ENCODE measurements at regions not wholly inside any gene's neighbourhood (a gene's known extent, or its start where the extent isn't known, plus 50 kb on each side); places are given as distances from the start of the nearest gene placed in this dataset.

DNA sequence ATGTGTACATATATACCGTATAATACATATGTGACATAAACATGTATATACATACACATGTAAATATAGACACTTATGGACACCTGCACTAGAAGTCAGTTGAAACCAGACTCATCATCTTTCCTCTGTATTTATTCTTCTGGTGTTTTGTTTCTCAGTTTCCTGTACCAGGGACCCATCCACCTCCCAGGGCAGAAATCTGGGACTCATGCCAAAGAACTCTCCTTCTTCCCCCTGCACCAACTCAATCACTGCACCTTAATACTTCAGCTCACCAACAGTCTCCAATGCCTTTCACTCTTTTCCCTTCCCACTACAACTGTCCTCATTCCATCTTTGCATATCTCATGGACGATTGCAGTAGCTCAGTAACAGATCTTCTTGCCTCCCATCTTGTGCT, 428.0 kb downstream of the FBXO15 start:
- in situ Hi-C loops (cut with MboI; ENCODE audit: low pct_ligation_motif_present in 1 of 4, low pct_unique_long_range_greater_than_20kb in 1 of 4, low sequenced_read_pairs in 3 of 4) (no loop called here), intact Hi-C loops (cut with DNase I; ENCODE audit: low total_unique reads) (loop anchor here (2.0 kb wide), 1 partner anchor 35 kb away; no protein-coding TSS in a partner anchor)
- 79 to 83% methylated on average over 1 to 2 of the region's 2 CpGs for WGBS, 2 donors (ENCODE audit: low coverage in 1 of 2)
- H3K27me3 ChIP-seq, result no peaks in the 10 kb centered on the region
- H3K4me1 ChIP-seq, result no peaks in the 10 kb centered on the region
- no peak overlapping the region for H3K4me3 ChIP-seq
- H3K27ac ChIP-seq, result no peak overlapping the region
- no peaks in the 10 kb centered on the region for H3K36me3 ChIP-seq
- TF ChIP-seq POLR2A (IDR thresholded peaks at IDR 0.05) (no peak), EP300 (IDR thresholded peaks at IDR 0.05; ENCODE audit: low read depth) (no peak), POLR2AphosphoS5 (IDR thresholded peaks at IDR 0.05) (no peak)
- TF ChIP-seq, protein P1, sequence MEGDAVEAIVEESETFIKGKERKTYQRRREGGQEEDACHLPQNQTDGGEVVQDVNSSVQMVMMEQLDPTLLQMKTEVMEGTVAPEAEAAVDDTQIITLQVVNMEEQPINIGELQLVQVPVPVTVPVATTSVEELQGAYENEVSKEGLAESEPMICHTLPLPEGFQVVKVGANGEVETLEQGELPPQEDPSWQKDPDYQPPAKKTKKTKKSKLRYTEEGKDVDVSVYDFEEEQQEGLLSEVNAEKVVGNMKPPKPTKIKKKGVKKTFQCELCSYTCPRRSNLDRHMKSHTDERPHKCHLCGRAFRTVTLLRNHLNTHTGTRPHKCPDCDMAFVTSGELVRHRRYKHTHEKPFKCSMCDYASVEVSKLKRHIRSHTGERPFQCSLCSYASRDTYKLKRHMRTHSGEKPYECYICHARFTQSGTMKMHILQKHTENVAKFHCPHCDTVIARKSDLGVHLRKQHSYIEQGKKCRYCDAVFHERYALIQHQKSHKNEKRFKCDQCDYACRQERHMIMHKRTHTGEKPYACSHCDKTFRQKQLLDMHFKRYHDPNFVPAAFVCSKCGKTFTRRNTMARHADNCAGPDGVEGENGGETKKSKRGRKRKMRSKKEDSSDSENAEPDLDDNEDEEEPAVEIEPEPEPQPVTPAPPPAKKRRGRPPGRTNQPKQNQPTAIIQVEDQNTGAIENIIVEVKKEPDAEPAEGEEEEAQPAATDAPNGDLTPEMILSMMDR (IDR thresholded peaks at IDR 0.05), result no peak
- H3K9me3 ChIP-seq, result no peaks in the 10 kb centered on the region
- no peak for DNase-seq

DNA sequence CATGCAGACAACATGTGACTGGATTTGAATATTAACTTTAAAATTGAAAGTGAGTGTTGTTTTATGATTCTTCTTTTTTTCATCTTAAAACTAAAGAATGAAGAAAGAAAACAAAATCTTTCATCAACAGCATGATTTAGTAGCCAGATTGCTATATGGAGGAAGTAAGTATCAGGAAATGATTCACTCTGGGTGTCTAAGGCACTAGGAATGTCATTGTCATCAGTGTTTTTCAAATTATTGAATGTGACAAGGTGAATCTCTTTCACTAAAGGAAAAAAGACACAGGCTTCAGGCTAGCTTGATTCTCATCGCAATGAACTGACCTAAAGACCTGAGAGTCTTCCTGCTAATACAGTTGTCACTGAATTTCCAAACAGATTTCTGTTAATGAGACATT, 430.1 kb downstream of the FBXO15 start:
- no peak for TF ChIP-seq POLR2A (IDR thresholded peaks at IDR 0.05)
- no peak for TF ChIP-seq POLR2AphosphoS5 (IDR thresholded peaks at IDR 0.05)
- no peak for TF ChIP-seq EP300 (IDR thresholded peaks at IDR 0.05; ENCODE audit: low read depth)
- TF ChIP-seq, protein P1 (IDR thresholded peaks at IDR 0.05), result no peak
- intact Hi-C loops (cut with DNase I; ENCODE audit: low total_unique reads) (loop anchor here (1.0 kb wide), 1 partner anchor 22 kb away; no protein-coding TSS in a partner anchor), in situ Hi-C loops (cut with MboI; ENCODE audit: low pct_ligation_motif_present in 1 of 4, low pct_unique_long_range_greater_than_20kb in 1 of 4, low sequenced_read_pairs in 3 of 4) (no loop called here)
- no peak for DNase-seq
- Histone ChIP-seq H3K27ac (no peak overlapping the region), H3K4me3 (no peak overlapping the region), H3K4me1 (no peaks in the 10 kb centered on the region), H3K27me3 (no peaks in the 10 kb centered on the region), H3K36me3 (no peaks in the 10 kb centered on the region), H3K9me3 (no peaks in the 10 kb centered on the region)
- WGBS, 2 donors (ENCODE audit: low coverage in 1 of 2), result 91 to 96% methylated on average over 1 of the region's 1 CpG

DNA sequence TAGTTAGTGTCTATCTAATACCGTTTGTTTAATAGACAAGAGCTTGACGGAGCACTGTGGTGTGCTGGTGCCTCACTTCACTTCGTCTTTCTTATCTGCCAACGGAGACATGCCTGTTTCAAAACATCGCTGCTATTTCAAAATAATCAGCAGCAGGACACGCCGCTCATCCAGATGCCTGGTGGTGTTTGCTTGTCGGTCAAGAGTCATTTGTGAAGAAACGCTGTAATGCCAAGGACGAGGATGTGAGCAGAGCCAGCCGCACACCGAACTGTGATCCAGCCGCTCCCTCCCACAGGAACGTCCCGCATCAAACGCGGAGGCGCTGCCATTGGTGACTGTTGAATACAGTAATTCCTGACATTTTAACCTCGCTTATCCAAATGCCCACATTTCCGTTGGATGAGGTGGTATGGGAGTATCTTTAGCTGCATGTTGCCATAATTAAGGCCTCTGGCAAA, 432.4 kb downstream of the FBXO15 start:
- intact Hi-C loops (cut with DNase I; ENCODE audit: low total_unique reads), result no loop called here
- Histone ChIP-seq H3K4me3 (no peak overlapping the region), H3K27me3 (no peaks in the 10 kb centered on the region), H3K27ac (no peak overlapping the region), H3K36me3 (no peaks in the 10 kb centered on the region), H3K9me3 (no peaks in the 10 kb centered on the region), H3K4me1 (no peaks in the 10 kb centered on the region)
- no peak for DNase-seq
- in situ Hi-C loops (cut with MboI; ENCODE audit: low pct_ligation_motif_present in 1 of 4, low pct_unique_long_range_greater_than_20kb in 1 of 4, low sequenced_read_pairs in 3 of 4), result no loop called here
- TF ChIP-seq EP300 (IDR thresholded peaks at IDR 0.05; ENCODE audit: low read depth) (no peak), POLR2AphosphoS5 (IDR thresholded peaks at IDR 0.05) (no peak)
- WGBS, 2 donors (ENCODE audit: low coverage in 1 of 2), result 84% methylated on average over 20 of the region's 20 CpGs; no CpG with 5 or more reads in 1 of the 2 donors

DNA sequence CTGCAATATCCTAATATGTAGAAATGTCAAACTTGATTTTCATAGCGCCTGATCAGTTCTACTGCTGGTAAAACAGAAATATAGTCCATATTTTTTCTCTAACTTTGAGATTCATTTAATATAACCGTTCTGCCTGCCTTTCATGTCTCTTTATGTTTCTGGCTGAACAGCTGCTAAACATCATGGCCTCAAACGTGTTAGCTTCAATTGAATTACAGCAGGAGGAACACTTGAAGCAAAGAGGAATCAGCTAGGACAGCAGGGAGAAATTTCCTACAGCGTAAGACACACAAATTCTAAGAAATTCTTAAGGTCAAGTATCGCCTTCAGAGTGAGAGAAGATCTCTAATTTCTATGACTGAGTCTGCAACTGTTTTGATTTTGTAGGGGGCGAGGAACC, 433.2 kb downstream of the FBXO15 start:
- intact Hi-C loops (cut with DNase I; ENCODE audit: low total_unique reads), result no loop called here
- in situ Hi-C loops (cut with MboI; ENCODE audit: low pct_ligation_motif_present in 1 of 4, low pct_unique_long_range_greater_than_20kb in 1 of 4, low sequenced_read_pairs in 3 of 4), result no loop called here
- H3K27me3 ChIP-seq, result no peaks in the 10 kb centered on the region
- no peaks in the 10 kb centered on the region for H3K9me3 ChIP-seq
- TF ChIP-seq POLR2AphosphoS5 (IDR thresholded peaks at IDR 0.05) (no peak), EP300 (IDR thresholded peaks at IDR 0.05; ENCODE audit: low read depth) (no peak), POLR2A (IDR thresholded peaks at IDR 0.05) (no peak)
- TF ChIP-seq, protein P1 (IDR thresholded peaks at IDR 0.05), result no peak
- H3K4me3 ChIP-seq, result no peak overlapping the region
- H3K4me1 ChIP-seq, result no peaks in the 10 kb centered on the region
- no peak for DNase-seq
- 64 to 66% methylated on average over 6 of the region's 6 CpGs for WGBS, 2 donors (ENCODE audit: low coverage in 1 of 2)
- no peak overlapping the region for H3K27ac ChIP-seq
- H3K36me3 ChIP-seq, result no peaks in the 10 kb centered on the region

DNA sequence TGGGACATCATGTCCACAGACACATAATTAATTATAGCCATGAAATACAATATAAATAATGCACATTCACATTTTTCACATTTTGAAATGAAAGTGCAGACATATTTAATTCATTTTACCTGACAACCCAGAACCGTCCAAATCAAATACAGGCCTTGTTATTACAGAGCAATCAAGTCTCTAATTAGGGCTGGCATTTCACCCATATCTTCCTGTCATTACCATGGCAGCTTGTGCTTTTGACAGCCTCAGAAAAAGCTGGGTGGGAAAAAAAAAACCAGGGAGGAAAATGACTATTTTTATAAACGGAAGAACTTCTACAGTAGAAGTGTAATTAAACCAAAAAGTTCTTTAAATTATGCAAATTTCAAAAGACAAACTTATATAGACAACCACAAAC, 436.4 kb downstream of the FBXO15 start:
- H3K27me3 ChIP-seq, result no peaks in the 10 kb centered on the region

More for the DNA sequence above, 436.4 kb downstream of the FBXO15 start:
- no peak for TF ChIP-seq EP300 (IDR thresholded peaks at IDR 0.05; ENCODE audit: low read depth)
- TF ChIP-seq, protein P1 (IDR thresholded peaks at IDR 0.05), result no peak
- no peak for TF ChIP-seq POLR2AphosphoS5 (IDR thresholded peaks at IDR 0.05)
- no peak for TF ChIP-seq POLR2A (IDR thresholded peaks at IDR 0.05)
- DNase-seq, result no peak
- Histone ChIP-seq H3K4me3 (no peak overlapping the region), H3K4me1 (no peaks in the 10 kb centered on the region), H3K9me3 (no peaks in the 10 kb centered on the region), H3K27ac (no peak overlapping the region), H3K36me3 (no peaks in the 10 kb centered on the region)
- in situ Hi-C loops (cut with MboI; ENCODE audit: low pct_ligation_motif_present in 1 of 4, low pct_unique_long_range_greater_than_20kb in 1 of 4, low sequenced_read_pairs in 3 of 4) (no loop called here), intact Hi-C loops (cut with DNase I; ENCODE audit: low total_unique reads) (no loop called here)
- 53 to 57% methylated on average over 2 of the region's 2 CpGs for WGBS, 2 donors (ENCODE audit: low coverage in 1 of 2)

Measured in transverse colon (tissue), 4 donors.